ENCODE measurements at regions not wholly inside any gene's neighbourhood (a gene's known extent, or its start where the extent isn't known, plus 50 kb on each side); places are given as distances from the start of the nearest gene placed in this dataset.

- intact Hi-C loops (cut with micrococcal nuclease): no loop called here
These were observed 550.7 kb downstream of the TYW1 start for GRCh38 chr7:67547183-67547907.

GRCh38 chr7:67549126-67549525, 552.5 kb downstream of the TYW1 start:
- intact Hi-C loops (cut with micrococcal nuclease): no loop called here

- intact Hi-C loops (cut with micrococcal nuclease): no loop called here
These were observed 554.3 kb downstream of the TYW1 start for GRCh38 chr7:67550801-67551436.

- intact Hi-C loops (cut with micrococcal nuclease): no loop called here
These were observed 556.1 kb downstream of the TYW1 start for GRCh38 chr7:67552738-67553137.

GRCh38 chr7:67553378-67553777, 556.7 kb downstream of the TYW1 start:
- intact Hi-C loops (cut with micrococcal nuclease): no loop called here

- intact Hi-C loops (cut with micrococcal nuclease): no loop called here
These were observed 558.4 kb downstream of the TYW1 start for GRCh38 chr7:67554986-67555385.

- intact Hi-C loops (cut with micrococcal nuclease): no loop called here
These were observed 568.3 kb downstream of the TYW1 start for GRCh38 chr7:67564959-67565358.

- intact Hi-C loops (cut with micrococcal nuclease): no loop called here
These were observed 569.5 kb downstream of the TYW1 start for GRCh38 chr7:67566101-67566500.

GRCh38 chr7:67571026-67571545, 574.5 kb downstream of the TYW1 start:
- intact Hi-C loops (cut with micrococcal nuclease): no loop called here

- intact Hi-C loops (cut with micrococcal nuclease): no loop called here
These were observed 577.0 kb downstream of the TYW1 start for GRCh38 chr7:67573639-67574038.

- intact Hi-C loops (cut with micrococcal nuclease): no loop called here
These were observed 592.0 kb downstream of the TYW1 start for GRCh38 chr7:67588631-67589030.

GRCh38 chr7:67589183-67589582, 592.5 kb downstream of the TYW1 start:
- intact Hi-C loops (cut with micrococcal nuclease): no loop called here

- intact Hi-C loops (cut with micrococcal nuclease): no loop called here
These were observed 594.0 kb downstream of the TYW1 start for GRCh38 chr7:67590649-67591048.

- intact Hi-C loops (cut with micrococcal nuclease): no loop called here
These were observed 597.2 kb downstream of the TYW1 start for GRCh38 chr7:67593794-67594193.

GRCh38 chr7:67595431-67596180, 599.0 kb downstream of the TYW1 start:
- intact Hi-C loops (cut with micrococcal nuclease): no loop called here

- intact Hi-C loops (cut with micrococcal nuclease): no loop called here
These were observed 600.5 kb downstream of the TYW1 start for GRCh38 chr7:67597161-67597560.

- intact Hi-C loops (cut with micrococcal nuclease): no loop called here
These were observed 601.8 kb downstream of the TYW1 start for GRCh38 chr7:67598469-67598868.

GRCh38 chr7:67599331-67600062, 602.9 kb downstream of the TYW1 start:
- intact Hi-C loops (cut with micrococcal nuclease): no loop called here

GRCh38 chr7:67602246-67602887, 605.7 kb downstream of the TYW1 start:
- intact Hi-C loops (cut with micrococcal nuclease): no loop called here

GRCh38 chr7:67604461-67605386, 608.1 kb downstream of the TYW1 start:
- intact Hi-C loops (cut with micrococcal nuclease): no loop called here

All from T-helper 2 cell treated with Interferon-gamma antibody and Interleukin-4, amounts not matched to agents 100 ng/mL and 5 ng/mL, for 36 hours (primary cell).